Tibial artery (tissue), 4 donors: ENCODE measurements at regions not wholly inside any gene's neighbourhood (a gene's known extent, or its start where the extent isn't known, plus 50 kb on each side); places are given as distances from the start of the nearest gene placed in this dataset.

Experiments used
- DNase-seq, 2 donors: peaks; one replicate each; pipeline ENCODE4 v3.0.0-alpha.2; 2019
- H3K27ac ChIP-seq, 2 donors: fragments of 200-600 bp; sonication (generic) in 1 of 2; 1 replicate in 1 of 2; 2 replicates in 1 of 2; pipeline ENCODE4 v1.5.1; 2018 to 2019; ENCODE audit warnings: mild to moderate bottlenecking in 1 of 2
- H3K27me3 ChIP-seq, 2 donors: fragments of 200-600 bp; sonication (generic) in 1 of 2; one replicate each; pipeline versions ENCODE4 v1.5.1 to v1.6.0; 2016 to 2019
- H3K36me3 ChIP-seq, 3 donors: fragments of 200-600 bp; sonication (generic) in 2 of 3; one replicate each; pipeline ENCODE4 v1.5.1; 2016 to 2019; ENCODE audit warnings: mild to moderate bottlenecking in 2 of 3
- H3K4me1 ChIP-seq, 4 donors: fragments of 200-600 bp; sonication (generic) in 2 of 4; 1 replicate in 3 of 4; 2 replicates in 1 of 4; pipeline ENCODE4 v1.5.1; 2016 to 2019
- H3K4me3 ChIP-seq, 2 donors: fragments of 200-600 bp; sonication (generic) in 1 of 2; 1 replicate in 1 of 2; 2 replicates in 1 of 2; pipeline ENCODE4 v1.5.1; 2018 to 2019; ENCODE audit warnings: mild to moderate bottlenecking in 2 of 2
- H3K9me3 ChIP-seq, 3 donors: fragments of 200-600 bp; sonication (generic) in 1 of 3; one replicate each; pipeline ENCODE4 v1.5.1; 2016 to 2019
- CTCF ChIP-seq, 2 experiments: fragments of 200-600 bp in 1 of 2; fragments of 450-650 bp in 1 of 2; IDR thresholded peaks; one replicate each; pipeline ENCODE4 v1.5.1; 2017 to 2019; ENCODE audit warnings: antibody characterized with exemption in 2 of 2, mild to moderate bottlenecking in 1 of 2, moderate library complexity in 1 of 2
- intact Hi-C: fragments of 100-400 bp; cut with DNase I; formaldehyde crosslinking; loops from one replicate; pipeline ENCODE4 v1.15.0; 2023; ENCODE audit warnings: low total_unique reads

GRCh38 chr10:44684661-44685060, 226.5 kb upstream of the TMEM72 start:
- intact Hi-C loops: no loop called here

GRCh38 chr10:44685220-44685619, 225.9 kb upstream of the TMEM72 start:
- H3K9me3 ChIP-seq: no peaks in the 10 kb centered on the region
- no peak for DNase-seq
- H3K27ac ChIP-seq: no peak overlapping the region
- TF ChIP-seq CTCF (IDR thresholded peaks at IDR 0.05): no peak
- no peak overlapping the region for H3K4me3 ChIP-seq
- intact Hi-C loops: no loop called here
- no peaks in the 10 kb centered on the region for H3K27me3 ChIP-seq
- H3K36me3 ChIP-seq: no peaks in the 10 kb centered on the region
- H3K4me1 ChIP-seq: peaks cover 0 to 10% (median 0%) of the 10 kb centered on the region in 4 donors

More at GRCh38 chr10:44684661-44685060, 226.5 kb upstream of the TMEM72 start:
- H3K27me3 ChIP-seq: no peaks in the 10 kb centered on the region
- no peak overlapping the region for H3K4me3 ChIP-seq
- H3K27ac ChIP-seq: no peak overlapping the region
- no peaks in the 10 kb centered on the region for H3K36me3 ChIP-seq
- no peaks in the 10 kb centered on the region for H3K9me3 ChIP-seq
- TF ChIP-seq CTCF (IDR thresholded peaks at IDR 0.05): no peak
- DNase-seq: no peak
- peaks cover 0 to 16% (median 2%) of the 10 kb centered on the region in 4 donors for H3K4me1 ChIP-seq

GRCh38 chr10:44685747-44686146, 225.4 kb upstream of the TMEM72 start:
- Histone ChIP-seq H3K27ac (no peak overlapping the region), H3K4me1 (peaks cover 0 to 6% (median 0%) of the 10 kb centered on the region in 4 donors), H3K4me3 (no peak overlapping the region), H3K27me3 (no peaks in the 10 kb centered on the region), H3K9me3 (no peaks in the 10 kb centered on the region), H3K36me3 (no peaks in the 10 kb centered on the region)
- intact Hi-C loops: no loop called here
- no peak for DNase-seq
- TF ChIP-seq CTCF (IDR thresholded peaks at IDR 0.05): no peak

- H3K27ac ChIP-seq: no peak overlapping the region
- no peaks in the 10 kb centered on the region for H3K27me3 ChIP-seq
- H3K4me1 ChIP-seq: no peaks in the 10 kb centered on the region
- H3K4me3 ChIP-seq: no peak overlapping the region
- no peak for DNase-seq
- no peak for TF ChIP-seq CTCF (IDR thresholded peaks at IDR 0.05)
- H3K9me3 ChIP-seq: no peaks in the 10 kb centered on the region
- intact Hi-C loops: no loop called here
- no peaks in the 10 kb centered on the region for H3K36me3 ChIP-seq
Observed at GRCh38 chr10:44689368-44689767, 221.8 kb upstream of the TMEM72 start.

GRCh38 chr10:44696496-44696895, 214.6 kb upstream of the TMEM72 start:
- Histone ChIP-seq H3K36me3 (no peaks in the 10 kb centered on the region), H3K4me3 (no peak overlapping the region), H3K4me1 (no peaks in the 10 kb centered on the region), H3K27ac (no peak overlapping the region), H3K9me3 (peaks cover 3 to 8% (median 4%) of the 10 kb centered on the region in 3 donors), H3K27me3 (no peaks in the 10 kb centered on the region)
- peak in 1 of 2 donors; percentile 41 for DNase-seq
- intact Hi-C loops: no loop called here
- TF ChIP-seq CTCF (IDR thresholded peaks at IDR 0.05): no peak

- no peak for TF ChIP-seq CTCF (IDR thresholded peaks at IDR 0.05)
- Histone ChIP-seq H3K4me1 (no peaks in the 10 kb centered on the region), H3K36me3 (peaks cover 0 to 4% (median 0%) of the 10 kb centered on the region in 3 donors), H3K27ac (no peak overlapping the region), H3K27me3 (no peaks in the 10 kb centered on the region), H3K9me3 (peaks cover 3 to 12% (median 8%) of the 10 kb centered on the region in 3 donors), H3K4me3 (no peak overlapping the region)
- DNase-seq: no peak
- intact Hi-C loops: no loop called here
Observed at GRCh38 chr10:44697116-44697515, 214.0 kb upstream of the TMEM72 start.
